SK-N-SH treated with all-trans-retinoic acid at 6 μM for 48 hours (cell line): ENCODE measurements at regions not wholly inside any gene's neighbourhood (a gene's known extent, or its start where the extent isn't known, plus 50 kb on each side); places are given as distances from the start of the nearest gene placed in this dataset.

Source experiments
- ARNTL ChIP-seq: fragments of 450-650 bp; formaldehyde crosslinking; IDR thresholded peaks from 2 replicates; pipeline ENCODE4 v1.5.0; 2020; ENCODE audit warnings: low read depth, mild to moderate bottlenecking, moderate library complexity, borderline replicate concordance
- BACH2 ChIP-seq: fragments of 250-450 bp; sonication (Bioruptor Pico); IDR thresholded peaks from 2 replicates; pipeline ENCODE4 v1.9.0; 2021; ENCODE audit warnings: mild to moderate bottlenecking, borderline replicate concordance
- ESRRG ChIP-seq: fragments of 250-450 bp; sonication (Bioruptor Pico); IDR thresholded peaks from 2 replicates; pipeline ENCODE4 v1.6.1; 2021; ENCODE audit warnings: mild to moderate bottlenecking
- OSR1 ChIP-seq: fragments of 250-450 bp; sonication (Bioruptor Pico); IDR thresholded peaks from 2 replicates; pipeline ENCODE4 v1.8.0; 2022; ENCODE audit warnings: moderate library complexity, mild to moderate bottlenecking, inconsistent platforms
- PATZ1 ChIP-seq: fragments of 250-450 bp; sonication (Bioruptor Pico); IDR thresholded peaks from 2 replicates; pipeline ENCODE4 v1.8.0; 2020; ENCODE audit warnings: mild to moderate bottlenecking, moderate library complexity, borderline replicate concordance
- SNAI2 ChIP-seq: fragments of 250-450 bp; sonication (Bioruptor Pico); IDR thresholded peaks from 2 replicates; pipeline ENCODE4 v1.5.0; 2020; ENCODE audit warnings: mild to moderate bottlenecking, moderate library complexity
- TCF4 ChIP-seq: fragments of 250-450 bp; sonication (Bioruptor Pico); IDR thresholded peaks from 2 replicates; pipeline ENCODE4 v1.8.0; 2021; ENCODE audit warnings: mild to moderate bottlenecking, moderate library complexity, borderline replicate concordance
- ZFP3 ChIP-seq: fragments of 250-450 bp; sonication (Bioruptor Pico); IDR thresholded peaks from 2 replicates; pipeline ENCODE4 v1.5.0; 2020; ENCODE audit warnings: mild to moderate bottlenecking, moderate library complexity
- ZNF70 ChIP-seq: fragments of 450-650 bp; formaldehyde crosslinking; IDR thresholded peaks from 2 replicates; pipeline ENCODE4 v1.5.0; 2020; ENCODE audit warnings: mild to moderate bottlenecking, moderate library complexity
- ZNF8 ChIP-seq: fragments of 450-650 bp; formaldehyde crosslinking; IDR thresholded peaks from 2 replicates; pipeline ENCODE4 v1.5.0; 2020; ENCODE audit warnings: mild to moderate bottlenecking, moderate library complexity

- TF ChIP-seq ZFP3 (no peak), ESRRG (CRISPR knock-in tag) (no peak), ZNF70 (CRISPR knock-in tag) (no peak), ARNTL (CRISPR knock-in tag) (no peak), SNAI2 (CRISPR knock-in tag) (no peak), TCF4 (CRISPR knock-in tag) (no peak), PATZ1 (CRISPR knock-in tag) (no peak), ZNF8 (CRISPR knock-in tag) (no peak), OSR1 (no peak), BACH2 (CRISPR knock-in tag) (no peak)
Observed at GRCh38 chr7:69070476-69070875, 527.8 kb upstream of the AUTS2 start.
